Kidney (tissue), 13 donors: ENCODE measurements at regions not wholly inside any gene's neighbourhood (a gene's known extent, or its start where the extent isn't known, plus 50 kb on each side); places are given as distances from the start of the nearest gene placed in this dataset.

ENCODE experiments used
- DNase-seq, 5 donors: peaks; one replicate each; pipeline ENCODE4 v3.0.0-alpha.2; 2013 to 2020
- FAIRE-seq: peaks from 2 replicates; lab custom pipeline; 2012; peaks lifted over from hg19 to GRCh38; lab: Jason Lieb, UNC
- H3K27ac ChIP-seq, 2 donors: one replicate each; pipeline ENCODE4 v1.7.0; 2013; ENCODE audit warnings: low read depth in 2 of 2, low read length in 2 of 2, inconsistent platforms in 1 of 2
- H3K27me3 ChIP-seq: one replicate; pipeline ENCODE4 v1.7.1; 2013; ENCODE audit warnings: low read length, inconsistent platforms; ENCODE audit not compliant: control insufficient read depth, insufficient read depth
- H3K36me3 ChIP-seq, 3 donors: one replicate each; pipeline versions ENCODE4 v1.7.0 to v1.7.1; 2013; ENCODE audit warnings: low read length in 3 of 3, control low read depth in 1 of 3, inconsistent platforms in 1 of 3; ENCODE audit not compliant: insufficient read depth in 3 of 3, control insufficient read depth in 2 of 3
- H3K4me1 ChIP-seq, 3 donors: one replicate each; pipeline versions ENCODE4 v1.7.0 to v1.7.1; 2013; ENCODE audit warnings: low read length in 3 of 3, inconsistent platforms in 1 of 3, low read depth in 1 of 3; ENCODE audit not compliant: control insufficient read depth in 2 of 3, insufficient read depth in 2 of 3
- H3K4me3 ChIP-seq, 3 donors: one replicate each; pipeline versions ENCODE4 v1.7.0 to v1.8.1; 2013; ENCODE audit warnings: low read length in 3 of 3, control low read depth in 1 of 3, inconsistent platforms in 1 of 3
- H3K9ac ChIP-seq, 3 donors: one replicate each; pipeline versions ENCODE4 v1.7.0 to v1.7.1; 2013; ENCODE audit warnings: low read length in 3 of 3, control low read depth in 1 of 3, inconsistent platforms in 1 of 3
- H3K9me3 ChIP-seq, 3 donors: one replicate each; pipeline versions ENCODE4 v1.7.0 to v1.7.1; 2013; ENCODE audit warnings: low read length in 3 of 3, control low read depth in 1 of 3, inconsistent platforms in 1 of 3; ENCODE audit not compliant: control insufficient read depth in 2 of 3, insufficient read depth in 1 of 3
- intact Hi-C: fragments of 100-400 bp; cut with DNase I; formaldehyde crosslinking; loops from one replicate; pipeline ENCODE4 v1.11.1; 2022
- TF ChIP-seq, protein P1 (sequence below): IDR thresholded peaks from 3 replicates; pipeline ENCODE4 v1.5.1; 2012; ENCODE audit warnings: mild to moderate bottlenecking, moderate library complexity, borderline replicate concordance; ENCODE audit not compliant: insufficient read depth; ENCODE audit errors: extremely low read depth
- donor health status: control.
- donor health status: control.
- donor health status: control.
- donor health status: control.
- donor health status: control.
- donor health status: DM: yes; HTN: yes; CAD: no.
- donor health status: Normal renal cell carcinoma (clear cell type).

DNA sequence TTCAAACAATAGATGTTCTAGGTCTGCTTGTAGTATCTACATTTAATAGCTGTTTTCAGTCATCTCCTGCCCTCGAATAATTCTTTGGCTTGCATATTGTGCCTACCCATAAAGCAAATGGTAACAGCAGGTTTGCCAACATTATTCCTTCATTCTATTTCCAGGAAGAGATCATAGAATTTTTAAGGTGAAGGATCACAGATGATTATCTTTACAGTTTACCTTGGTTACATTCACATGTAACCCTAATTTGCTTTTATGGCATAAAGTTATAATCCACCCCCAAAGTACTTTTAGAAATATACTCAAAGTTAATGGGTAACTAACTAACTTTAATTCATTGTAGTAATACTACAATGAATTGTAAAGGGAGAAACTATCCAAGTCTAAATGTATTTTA, 315.5 kb downstream of the NSUN3 start:
- no peak overlapping the region for H3K27ac ChIP-seq
- DNase-seq = no peak
- H3K27me3 ChIP-seq = no peaks in the 10 kb centered on the region
- no peaks in the 10 kb centered on the region for H3K4me1 ChIP-seq
- H3K9me3 ChIP-seq = no peaks in the 10 kb centered on the region
- H3K9ac ChIP-seq = no peak overlapping the region
- TF ChIP-seq, protein P1, sequence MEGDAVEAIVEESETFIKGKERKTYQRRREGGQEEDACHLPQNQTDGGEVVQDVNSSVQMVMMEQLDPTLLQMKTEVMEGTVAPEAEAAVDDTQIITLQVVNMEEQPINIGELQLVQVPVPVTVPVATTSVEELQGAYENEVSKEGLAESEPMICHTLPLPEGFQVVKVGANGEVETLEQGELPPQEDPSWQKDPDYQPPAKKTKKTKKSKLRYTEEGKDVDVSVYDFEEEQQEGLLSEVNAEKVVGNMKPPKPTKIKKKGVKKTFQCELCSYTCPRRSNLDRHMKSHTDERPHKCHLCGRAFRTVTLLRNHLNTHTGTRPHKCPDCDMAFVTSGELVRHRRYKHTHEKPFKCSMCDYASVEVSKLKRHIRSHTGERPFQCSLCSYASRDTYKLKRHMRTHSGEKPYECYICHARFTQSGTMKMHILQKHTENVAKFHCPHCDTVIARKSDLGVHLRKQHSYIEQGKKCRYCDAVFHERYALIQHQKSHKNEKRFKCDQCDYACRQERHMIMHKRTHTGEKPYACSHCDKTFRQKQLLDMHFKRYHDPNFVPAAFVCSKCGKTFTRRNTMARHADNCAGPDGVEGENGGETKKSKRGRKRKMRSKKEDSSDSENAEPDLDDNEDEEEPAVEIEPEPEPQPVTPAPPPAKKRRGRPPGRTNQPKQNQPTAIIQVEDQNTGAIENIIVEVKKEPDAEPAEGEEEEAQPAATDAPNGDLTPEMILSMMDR = no peak
- H3K36me3 ChIP-seq = no peaks in the 10 kb centered on the region
- intact Hi-C loops = no loop called here
- FAIRE-seq = no peak
- no peak overlapping the region for H3K4me3 ChIP-seq

- Histone ChIP-seq H3K27me3 (no peaks in the 10 kb centered on the region), H3K9ac (no peak overlapping the region), H3K27ac (no peak overlapping the region), H3K4me3 (no peak overlapping the region), H3K4me1 (no peaks in the 10 kb centered on the region), H3K9me3 (no peaks in the 10 kb centered on the region), H3K36me3 (no peaks in the 10 kb centered on the region)
- intact Hi-C loops = no loop called here
- DNase-seq = no peak
- no peak for FAIRE-seq
- TF ChIP-seq, protein P1 = no peak
These were observed 316.4 kb downstream of the NSUN3 start for GRCh38 chr3:94379264-94379663.

GRCh38 chr3:94394885-94395284, 332.0 kb downstream of the NSUN3 start:
- DNase-seq (no peak), FAIRE-seq (no peak)
- Histone ChIP-seq H3K27me3 (no peaks in the 10 kb centered on the region), H3K9me3 (no peaks in the 10 kb centered on the region), H3K36me3 (no peaks in the 10 kb centered on the region), H3K9ac (no peak overlapping the region), H3K4me3 (no peak overlapping the region), H3K4me1 (no peaks in the 10 kb centered on the region), H3K27ac (no peak overlapping the region)
- TF ChIP-seq, protein P1 = no peak
- intact Hi-C loops = no loop called here

GRCh38 chr3:94395851-94396250, 333.0 kb downstream of the NSUN3 start:
- Histone ChIP-seq H3K27me3 (no peaks in the 10 kb centered on the region), H3K36me3 (no peaks in the 10 kb centered on the region), H3K9me3 (no peaks in the 10 kb centered on the region), H3K4me1 (no peaks in the 10 kb centered on the region), H3K4me3 (no peak overlapping the region), H3K9ac (no peak overlapping the region), H3K27ac (no peak overlapping the region)
- TF ChIP-seq, protein P1 = no peak
- DNase-seq = no peak
- intact Hi-C loops = no loop called here
- no peak for FAIRE-seq
